Mesodermal cell (in vitro differentiated cells): ENCODE measurements at regions not wholly inside any gene's neighbourhood (a gene's known extent, or its start where the extent isn't known, plus 50 kb on each side); places are given as distances from the start of the nearest gene placed in this dataset.

ENCODE experiments used
- H3K27ac ChIP-seq: 2 replicates; pipeline ENCODE4 v1.7.0; 2013; ENCODE audit warnings: mild to moderate bottlenecking, low read depth, low read length, moderate library complexity; ENCODE audit not compliant: severe bottlenecking
- H3K36me3 ChIP-seq: 2 replicates; pipeline ENCODE4 v1.7.1; 2013; ENCODE audit warnings: mild to moderate bottlenecking, low read length, moderate library complexity; ENCODE audit not compliant: control insufficient read depth, insufficient read depth
- H3K4me1 ChIP-seq: one replicate; pipeline ENCODE4 v1.7.1; 2013; ENCODE audit warnings: mild to moderate bottlenecking, low read length; ENCODE audit not compliant: insufficient read depth, control insufficient read depth, poor library complexity, severe bottlenecking
- H3K4me3 ChIP-seq: 2 replicates; pipeline ENCODE4 v1.7.0; 2013; ENCODE audit warnings: low read length, control low read depth, mild to moderate bottlenecking; ENCODE audit not compliant: insufficient read depth, poor library complexity, severe bottlenecking; ENCODE audit errors: extremely low read depth
- H3K9me3 ChIP-seq: 2 replicates; pipeline ENCODE4 v1.7.1; 2013; ENCODE audit warnings: mild to moderate bottlenecking, low read length, moderate library complexity; ENCODE audit not compliant: control insufficient read depth
- WGBS, 2 experiments: methylation state at CpG; one replicate each; pipeline ENCODE4 v1.1.5; 2013; ENCODE audit warnings: missing lambda C conversion rate in 2 of 2; ENCODE audit not compliant: insufficient coverage in 2 of 2; 5-methylcytosine and 5-hydroxymethylcytosine counted together

- Histone ChIP-seq H3K4me1 (no peaks in the 10 kb centered on the region), H3K36me3 (no peaks in the 10 kb centered on the region), H3K4me3 (no peak overlapping the region), H3K9me3 (no peaks in the 10 kb centered on the region), H3K27ac (no peak overlapping the region)
- WGBS, 2 experiments = 90 to 100% methylated on average over 1 to 2 of the region's 4 CpGs
Measured at GRCh38 chr5:143693651-143694252, 118.2 kb upstream of the HMHB1 start.

- no peaks in the 10 kb centered on the region for H3K36me3 ChIP-seq
- WGBS, 2 experiments = no CpG with 5 or more reads among the region's 1 CpG
- H3K4me3 ChIP-seq = no peak overlapping the region
- H3K4me1 ChIP-seq = no peaks in the 10 kb centered on the region
- H3K9me3 ChIP-seq = no peaks in the 10 kb centered on the region
- H3K27ac ChIP-seq = no peak overlapping the region
Measured at GRCh38 chr5:143692342-143692741, 119.6 kb upstream of the HMHB1 start.

DNA sequence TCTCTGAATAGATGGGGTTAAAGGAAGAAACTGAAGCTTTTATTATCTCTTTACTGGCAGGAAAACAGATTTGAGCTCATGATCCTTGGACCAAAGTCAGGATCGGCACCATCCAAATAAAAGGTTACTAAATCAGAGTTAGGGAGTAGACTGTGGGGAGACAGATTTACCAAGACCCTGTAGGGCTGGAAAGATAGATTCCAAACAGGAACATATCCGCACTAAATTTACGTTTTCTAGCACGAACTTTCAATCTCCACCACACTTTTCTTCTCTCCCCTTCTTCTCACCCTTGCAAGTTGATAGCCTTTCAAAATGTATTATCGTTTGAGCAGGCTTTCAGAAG is 120.0 kb upstream of the HMHB1 start:
- WGBS, 2 experiments = 91 to 100% methylated on average over 3 to 4 of the region's 5 CpGs
- Histone ChIP-seq H3K27ac (no peak overlapping the region), H3K36me3 (no peaks in the 10 kb centered on the region), H3K4me3 (no peak overlapping the region), H3K9me3 (no peaks in the 10 kb centered on the region), H3K4me1 (no peaks in the 10 kb centered on the region)

GRCh38 chr5:143691287-143691944 is 120.5 kb upstream of the HMHB1 start:
- Histone ChIP-seq H3K27ac (no peak overlapping the region), H3K9me3 (no peaks in the 10 kb centered on the region), H3K4me1 (no peaks in the 10 kb centered on the region), H3K4me3 (no peak overlapping the region), H3K36me3 (no peaks in the 10 kb centered on the region)
- 75% methylated on average over 2 of the region's 3 CpGs; no CpG with 5 or more reads in 1 of the 2 experiments for WGBS, 2 experiments

- H3K9me3 ChIP-seq = no peaks in the 10 kb centered on the region
- no peak overlapping the region for H3K27ac ChIP-seq
- H3K4me1 ChIP-seq = no peaks in the 10 kb centered on the region
- H3K4me3 ChIP-seq = no peak overlapping the region
- H3K36me3 ChIP-seq = no peaks in the 10 kb centered on the region
Measured at GRCh38 chr5:143687604-143688003, 124.4 kb upstream of the HMHB1 start.

DNA sequence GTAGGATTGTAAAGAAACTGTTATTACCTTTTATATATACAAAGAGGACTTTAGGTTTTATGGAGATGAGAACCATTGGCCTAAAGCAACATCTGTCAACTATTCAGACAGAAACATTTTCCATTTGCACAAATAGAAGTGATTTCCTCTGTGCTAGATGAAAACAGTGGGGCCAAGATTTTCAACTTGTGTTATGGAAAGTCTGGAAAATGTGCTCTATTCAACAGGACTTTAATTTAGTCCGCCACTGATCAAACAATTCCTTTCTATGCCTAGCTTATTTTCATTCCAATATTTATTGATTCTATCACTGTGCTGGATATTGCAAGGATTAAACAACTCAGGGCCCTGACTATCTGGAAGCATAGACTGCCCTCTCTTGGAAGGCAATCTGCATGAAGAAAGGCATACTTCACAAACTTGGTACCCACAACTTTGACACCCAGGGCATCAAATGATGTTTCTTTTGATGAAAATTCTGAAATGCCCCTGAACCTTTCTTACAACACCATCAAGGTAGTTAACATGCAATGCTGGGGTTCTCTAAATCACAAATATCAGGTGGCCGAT is 126.6 kb upstream of the HMHB1 start:
- H3K9me3 ChIP-seq = no peaks in the 10 kb centered on the region
- no peak overlapping the region for H3K4me3 ChIP-seq
- 100% methylated on average over 1 of the region's 2 CpGs; no CpG with 5 or more reads in 1 of the 2 experiments for WGBS, 2 experiments

DNA sequence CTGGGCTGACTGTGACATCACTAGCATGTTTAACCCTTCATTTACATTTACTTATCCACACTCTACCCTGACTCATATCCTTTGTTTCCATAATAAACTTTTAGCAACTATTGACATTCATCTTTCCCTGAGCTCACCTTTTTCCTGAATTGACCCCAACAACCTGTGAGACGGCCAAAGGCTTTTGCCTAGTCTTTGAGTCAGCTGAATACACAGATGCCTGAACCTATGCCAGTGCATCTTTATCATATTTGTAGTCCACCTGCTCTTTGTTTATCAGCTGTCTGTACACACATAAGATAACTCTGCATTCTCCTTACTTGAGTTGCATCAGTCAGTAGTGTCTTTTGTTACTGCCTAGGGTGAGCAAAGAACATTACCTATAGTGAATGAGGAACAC is 128.5 kb upstream of the HMHB1 start:
- H3K9me3 ChIP-seq = no peaks in the 10 kb centered on the region
- no peaks in the 10 kb centered on the region for H3K4me1 ChIP-seq
- H3K4me3 ChIP-seq = no peak overlapping the region
- H3K36me3 ChIP-seq = no peaks in the 10 kb centered on the region
- 86 to 93% methylated on average over 1 of the region's 1 CpG for WGBS, 2 experiments
- no peak overlapping the region for H3K27ac ChIP-seq

More for the DNA sequence above, 126.6 kb upstream of the HMHB1 start:
- no peak overlapping the region for H3K27ac ChIP-seq
- no peaks in the 10 kb centered on the region for H3K4me1 ChIP-seq
- no peaks in the 10 kb centered on the region for H3K36me3 ChIP-seq

- H3K9me3 ChIP-seq = no peaks in the 10 kb centered on the region
- no peaks in the 10 kb centered on the region for H3K4me1 ChIP-seq
- no peak overlapping the region for H3K4me3 ChIP-seq
- H3K36me3 ChIP-seq = no peaks in the 10 kb centered on the region
- H3K27ac ChIP-seq = no peak overlapping the region
- 93 to 94% methylated on average over 2 of the region's 3 CpGs for WGBS, 2 experiments
Measured at GRCh38 chr5:143682929-143683386, 129.0 kb upstream of the HMHB1 start.

DNA sequence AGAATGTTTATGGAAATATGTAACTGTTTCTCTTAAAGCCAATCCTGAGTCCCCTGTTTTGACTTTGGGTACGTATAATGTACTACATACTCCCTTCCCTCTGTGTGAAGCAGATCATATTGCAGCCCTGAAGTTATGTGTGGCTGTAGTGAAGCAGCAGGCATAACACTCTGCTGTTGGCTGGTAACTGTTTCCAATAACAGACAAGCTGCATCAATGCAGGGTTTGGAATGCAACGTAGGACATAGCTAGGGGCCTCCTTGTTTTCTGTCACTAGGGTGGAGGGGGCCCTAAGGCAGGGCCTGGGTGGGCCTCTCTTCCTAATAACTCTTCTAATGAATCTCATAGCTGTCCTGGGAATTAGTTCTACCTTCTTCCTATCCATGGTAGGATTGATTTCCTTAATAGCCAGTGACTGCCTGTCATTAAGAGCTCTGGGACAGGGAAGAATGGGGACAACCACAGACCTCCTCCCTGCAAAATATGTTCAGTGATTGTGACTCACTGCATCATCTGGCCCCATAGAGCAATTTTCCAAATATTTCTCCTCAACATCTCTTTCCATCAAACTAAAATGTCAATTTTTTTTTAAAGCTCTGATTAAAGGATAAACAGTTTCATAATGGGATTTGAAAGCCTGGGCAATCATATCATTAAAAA is 129.6 kb upstream of the HMHB1 start:
- H3K36me3 ChIP-seq = no peaks in the 10 kb centered on the region
- no peak overlapping the region for H3K27ac ChIP-seq
- no peaks in the 10 kb centered on the region for H3K9me3 ChIP-seq
- WGBS, 2 experiments = 75 to 88% methylated on average over 1 of the region's 2 CpGs
- no peaks in the 10 kb centered on the region for H3K4me1 ChIP-seq
- no peak overlapping the region for H3K4me3 ChIP-seq

DNA sequence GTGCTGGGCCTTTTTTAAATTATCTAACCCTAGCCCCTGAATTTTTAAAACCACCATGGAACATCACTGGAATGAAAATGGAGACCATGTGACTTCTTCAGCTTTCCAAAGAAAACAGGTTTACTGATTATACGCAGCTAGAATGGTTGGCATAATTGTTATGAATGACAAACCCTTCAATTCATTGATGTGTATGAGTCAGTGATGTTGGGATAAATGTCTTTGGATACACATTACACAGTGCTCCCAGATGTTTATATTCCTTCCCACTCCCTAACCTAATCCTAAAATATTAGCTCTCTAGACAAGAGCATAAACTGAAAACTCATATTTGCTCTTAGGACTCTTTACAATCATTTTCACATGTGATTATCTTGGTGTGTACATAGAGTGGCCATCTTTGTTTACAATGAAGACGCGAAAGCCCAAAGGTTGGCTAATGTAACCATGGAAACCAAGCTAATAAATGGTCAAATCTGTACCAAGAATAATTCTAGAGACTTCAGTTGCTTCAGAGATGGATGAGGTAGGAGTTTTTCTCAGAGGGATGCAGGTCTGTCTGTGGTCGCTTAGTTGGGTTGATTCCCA is 131.2 kb upstream of the HMHB1 start:
- no peaks in the 10 kb centered on the region for H3K9me3 ChIP-seq
- H3K27ac ChIP-seq = no peak overlapping the region
- WGBS, 2 experiments = 94% methylated on average over 3 of the region's 4 CpGs; no CpG with 5 or more reads in 1 of the 2 experiments
- H3K4me1 ChIP-seq = no peaks in the 10 kb centered on the region
- H3K36me3 ChIP-seq = no peaks in the 10 kb centered on the region
- H3K4me3 ChIP-seq = no peak overlapping the region
